ENCODE measurements at regions not wholly inside any gene's neighbourhood (a gene's known extent, or its start where the extent isn't known, plus 50 kb on each side); places are given as distances from the start of the nearest gene placed in this dataset.

DNA sequence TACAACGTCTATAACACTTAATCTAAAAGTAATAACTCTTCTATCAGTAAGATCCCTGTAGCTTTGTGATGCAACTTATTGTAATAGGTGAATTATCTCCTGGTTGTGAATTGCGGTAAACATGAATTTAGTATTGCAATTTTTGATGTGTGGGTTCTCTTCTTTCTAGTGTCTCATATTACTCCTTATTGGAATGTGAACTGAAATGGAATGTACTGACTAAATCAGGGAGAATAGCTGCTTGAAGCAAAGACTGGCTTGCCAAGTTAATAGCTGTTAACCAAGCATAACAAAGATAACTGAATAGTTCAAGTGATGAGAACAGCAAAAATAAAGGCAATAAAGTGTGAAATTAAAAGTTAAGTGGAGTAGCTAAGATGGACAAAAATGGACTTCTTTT lies 60.5 kb upstream of the TFPI start:
- Histone ChIP-seq H3K14ac (ENCODE audit: insufficient read length) (no peak overlapping the region), H3K23me2 (ENCODE audit: low read depth, low read length) (no peaks in the 10 kb centered on the region), H3K4me1 (replicated peaks in 1 of 4; ENCODE audit: control insufficient read depth in 3 of 4, insufficient read depth in 4 of 4, low read length in 3 of 4) (peaks cover 0 to 6% (median 4%) of the 10 kb centered on the region in 4 experiments; a peak in 3 of 7 replicates), H4K20me1 (replicated peaks in 1 of 2; ENCODE audit: control insufficient read depth in 1 of 2, insufficient read depth in 2 of 2, low read length in 2 of 2) (no peaks in the 10 kb centered on the region), H3K79me2 (ENCODE audit: control insufficient read depth in 1 of 2, insufficient read depth in 2 of 2, low read length in 2 of 2) (no peaks in the 10 kb centered on the region), H4K91ac (replicated peaks; ENCODE audit: insufficient read length, low read length) (no peak overlapping the region), H3K36me3 (ENCODE audit: control insufficient read depth in 2 of 4, insufficient read depth in 4 of 4, low read length in 3 of 4) (no peaks in the 10 kb centered on the region), H3K9ac (replicated peaks in 1 of 4; ENCODE audit: extremely low read depth in 1 of 4, low read depth in 3 of 4, low read length in 3 of 4) (no peak overlapping the region), H2AK5ac (ENCODE audit: low read depth, low read length) (no peak overlapping the region), H3K79me1 (ENCODE audit: low read depth, low read length) (no peaks in the 10 kb centered on the region), H3K56ac (replicated peaks; ENCODE audit: insufficient read length, low read depth, low read length) (no peak overlapping the region), H2BK12ac (ENCODE audit: low read depth, low read length) (no peak overlapping the region), H3K4me3 (ENCODE audit: extremely low read depth in 1 of 4, insufficient read depth in 2 of 4, low read depth in 3 of 4, low read length in 4 of 4) (no peak overlapping the region), H2AFZ (ENCODE audit: low read length) (no peak overlapping the region), H3K4ac (replicated peaks; ENCODE audit: insufficient read length, low read depth, low read length) (no peak overlapping the region), H3K23ac (ENCODE audit: insufficient read length) (no peak overlapping the region), H4K8ac (ENCODE audit: extremely low read depth, insufficient read depth, low read length) (no peak overlapping the region), H4K5ac (ENCODE audit: insufficient read length, low read depth, low read length) (no peak overlapping the region), H2BK20ac (ENCODE audit: low read length) (no peak overlapping the region), H3K9me3 (ENCODE audit: insufficient read depth in 2 of 2, low read depth in 1 of 2, low read length in 1 of 2) (no peaks in the 10 kb centered on the region), H2BK120ac (replicated peaks; ENCODE audit: low read depth, low read length) (no peak overlapping the region), H3K27ac (ENCODE audit: low read depth, low read length) (no peak overlapping the region), H3K27me3 (replicated peaks in 1 of 4; ENCODE audit: control insufficient read depth in 3 of 4, extremely low read depth in 1 of 4, insufficient read depth in 3 of 4, low read length in 3 of 4) (no peaks in the 10 kb centered on the region), H3K4me2 (ENCODE audit: insufficient read depth in 1 of 2, low read depth in 2 of 2, low read length in 2 of 2) (no peak overlapping the region), H3K18ac (ENCODE audit: extremely low read depth, low read length) (no peak overlapping the region), H2BK15ac (ENCODE audit: low read length) (no peak overlapping the region), H2BK5ac (ENCODE audit: low read depth, low read length) (no peak overlapping the region)
- no peak for TF ChIP-seq ATF2 (IDR thresholded peaks at IDR 0.05; ENCODE audit: low read length)
- TF ChIP-seq NANOG (IDR thresholded peaks at IDR 0.05; ENCODE audit: insufficient read depth, low read depth, low read length, poor library complexity, severe bottlenecking), result no peak
- TF ChIP-seq RBBP5 (IDR thresholded peaks at IDR 0.05; ENCODE audit: borderline replicate concordance, low read depth, low read length), result no peak
- TF ChIP-seq POLR2A (IDR thresholded peaks at IDR 0.05; ENCODE audit: control extremely low read depth in 1 of 2, low read depth in 2 of 2, low read length in 2 of 2), result no peak
- no peak for TF ChIP-seq KDM4A (IDR thresholded peaks at IDR 0.05; ENCODE audit: low read depth, low read length, severe bottlenecking)
- no peak for TF ChIP-seq SRF (IDR thresholded peaks at IDR 0.05; ENCODE audit: low read depth, low read length)
- no peak for TF ChIP-seq CREB1 (IDR thresholded peaks at IDR 0.05)
- WGBS, 2 experiments (ENCODE audit: extremely low coverage in 1 of 2, insufficient coverage in 1 of 2, insufficient read length in 1 of 2, insufficient replicate concordance in 2 of 2, low coverage in 1 of 2, low lambda C conversion rate in 2 of 2, missing lambda C conversion rate in 1 of 2), result 94% methylated on average over 2 of the region's 2 CpGs; no CpG with 5 or more reads in 1 of the 2 experiments
- DNase-seq (ENCODE audit: low read depth in 1 of 2, low spot score in 2 of 2), result no peak
- ChIA-PET POLR2A (ENCODE audit: partially characterized antibody) (no interaction called here), CTCF (ENCODE audit: partially characterized antibody) (interaction anchor here (0.5 to 1.3 kb wide), 4 partner anchors 30 to 121 kb away, joined by 3 to 7 read pairs (median 3); no protein-coding TSS in a partner anchor)
- FAIRE-seq, result no peak

Measured in H1 (cell line).